ENCODE measurements at regions not wholly inside any gene's neighbourhood (a gene's known extent, or its start where the extent isn't known, plus 50 kb on each side); places are given as distances from the start of the nearest gene placed in this dataset.

DNA sequence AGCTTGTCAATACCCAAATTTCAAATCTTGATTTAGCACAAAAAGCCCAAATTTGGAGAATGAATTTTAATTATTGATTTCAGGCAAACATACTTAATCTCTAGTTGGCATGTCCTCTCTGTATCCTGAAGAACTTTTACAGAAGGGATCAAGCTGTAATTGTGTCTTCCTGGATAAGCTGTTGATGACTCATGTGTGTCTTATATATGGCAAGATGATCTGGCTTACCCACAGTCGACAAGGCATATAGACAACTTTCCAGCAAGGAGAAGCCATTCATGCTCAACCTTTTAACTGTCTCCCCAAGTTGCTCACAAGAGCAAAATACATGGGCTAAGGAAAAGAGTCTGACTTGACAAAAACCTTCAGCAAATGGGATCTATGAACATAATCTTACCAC lies 112.5 kb upstream of the SLCO6A1 start:
- Histone ChIP-seq H3K9ac (ENCODE audit: control insufficient read depth, extremely low read depth, insufficient read depth, low read length) (no peak overlapping the region), H3K36me3 (ENCODE audit: control insufficient read depth in 2 of 2, extremely low read depth in 1 of 2, insufficient read depth in 2 of 2, low read length in 2 of 2) (no peaks in the 10 kb centered on the region), H3K27me3 (ENCODE audit: control insufficient read depth, extremely low read depth, insufficient read depth, low read length) (no peaks in the 10 kb centered on the region), H4K20me1 (ENCODE audit: control insufficient read depth, extremely low read depth, insufficient read depth, low read length) (no peaks in the 10 kb centered on the region), H3K27ac (ENCODE audit: control insufficient read depth, insufficient read depth, low read length) (no peak overlapping the region), H3K4me3 (ENCODE audit: control insufficient read depth in 2 of 3, extremely low read depth in 1 of 3, insufficient read depth in 2 of 3, low read depth in 1 of 3, low read length in 3 of 3) (no peak overlapping the region), H3K4me2 (ENCODE audit: control insufficient read depth, extremely low read depth, insufficient read depth, low read depth, low read length) (no peak overlapping the region), H3K79me2 (ENCODE audit: control insufficient read depth, insufficient read depth, low read length) (no peaks in the 10 kb centered on the region), H2AFZ (ENCODE audit: control insufficient read depth, low read length) (no peak overlapping the region), H3K4me1 (ENCODE audit: control insufficient read depth, extremely low read depth, insufficient read depth, low read length) (no peaks in the 10 kb centered on the region), H3K9me3 (ENCODE audit: control insufficient read depth, low read depth, low read length) (no peaks in the 10 kb centered on the region), H3K9me1 (ENCODE audit: control insufficient read depth, extremely low read depth, insufficient read depth, low read length) (no peaks in the 10 kb centered on the region)
- DNase-seq (ENCODE audit: low read depth, low spot score): no peak
- FAIRE-seq: no peak
- dilution Hi-C loops (cut with MboI; ENCODE audit: extremely low pct_ligation_motif_present, low sequenced_read_pairs): no loop called here
- TF ChIP-seq, protein P1, sequence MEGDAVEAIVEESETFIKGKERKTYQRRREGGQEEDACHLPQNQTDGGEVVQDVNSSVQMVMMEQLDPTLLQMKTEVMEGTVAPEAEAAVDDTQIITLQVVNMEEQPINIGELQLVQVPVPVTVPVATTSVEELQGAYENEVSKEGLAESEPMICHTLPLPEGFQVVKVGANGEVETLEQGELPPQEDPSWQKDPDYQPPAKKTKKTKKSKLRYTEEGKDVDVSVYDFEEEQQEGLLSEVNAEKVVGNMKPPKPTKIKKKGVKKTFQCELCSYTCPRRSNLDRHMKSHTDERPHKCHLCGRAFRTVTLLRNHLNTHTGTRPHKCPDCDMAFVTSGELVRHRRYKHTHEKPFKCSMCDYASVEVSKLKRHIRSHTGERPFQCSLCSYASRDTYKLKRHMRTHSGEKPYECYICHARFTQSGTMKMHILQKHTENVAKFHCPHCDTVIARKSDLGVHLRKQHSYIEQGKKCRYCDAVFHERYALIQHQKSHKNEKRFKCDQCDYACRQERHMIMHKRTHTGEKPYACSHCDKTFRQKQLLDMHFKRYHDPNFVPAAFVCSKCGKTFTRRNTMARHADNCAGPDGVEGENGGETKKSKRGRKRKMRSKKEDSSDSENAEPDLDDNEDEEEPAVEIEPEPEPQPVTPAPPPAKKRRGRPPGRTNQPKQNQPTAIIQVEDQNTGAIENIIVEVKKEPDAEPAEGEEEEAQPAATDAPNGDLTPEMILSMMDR (optimal IDR thresholded peaks at IDR 0.05 in 1 of 3, IDR thresholded peaks at IDR 0.05 in 1 of 3, conservative IDR thresholded peaks at IDR 0.05 in 1 of 3; ENCODE audit: extremely low read depth in 1 of 3, insufficient read depth in 2 of 3, low read length in 3 of 3): no peak
- TF ChIP-seq EZH2 (IDR thresholded peaks at IDR 0.05; ENCODE audit: low read length): no peak

DNA sequence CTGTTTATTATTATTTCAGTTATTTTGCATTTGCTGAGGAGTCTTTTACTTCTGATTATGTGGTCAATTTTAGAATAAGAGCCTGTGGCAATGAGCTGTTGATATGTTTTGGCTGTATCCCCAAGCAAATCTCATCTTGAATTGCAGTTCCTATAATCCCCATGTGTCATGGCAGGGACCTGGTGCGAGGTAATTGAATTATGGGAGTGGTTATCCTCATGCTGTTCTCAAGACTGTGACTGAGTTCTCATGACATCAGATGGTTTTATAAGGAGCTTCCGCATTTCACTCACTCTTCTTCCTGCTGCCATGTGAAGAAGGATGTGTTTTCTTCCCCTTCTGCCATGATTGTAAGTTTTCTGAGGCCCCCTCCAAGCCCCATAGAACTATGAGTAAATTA lies 114.9 kb upstream of the SLCO6A1 start:
- no peaks in the 10 kb centered on the region for H3K27me3 ChIP-seq (ENCODE audit: control insufficient read depth, extremely low read depth, insufficient read depth, low read length)
- TF ChIP-seq EZH2 (IDR thresholded peaks at IDR 0.05; ENCODE audit: low read length): no peak
- TF ChIP-seq, protein P1 (optimal IDR thresholded peaks at IDR 0.05 in 1 of 3, IDR thresholded peaks at IDR 0.05 in 1 of 3, conservative IDR thresholded peaks at IDR 0.05 in 1 of 3; ENCODE audit: extremely low read depth in 1 of 3, insufficient read depth in 2 of 3, low read length in 3 of 3): no peak
- DNase-seq (ENCODE audit: low read depth, low spot score): no peak
- no peaks in the 10 kb centered on the region for H3K79me2 ChIP-seq (ENCODE audit: control insufficient read depth, insufficient read depth, low read length)
- H2AFZ ChIP-seq (ENCODE audit: control insufficient read depth, low read length): no peak overlapping the region
- no peaks in the 10 kb centered on the region for H3K9me3 ChIP-seq (ENCODE audit: control insufficient read depth, low read depth, low read length)
- dilution Hi-C loops (cut with MboI; ENCODE audit: extremely low pct_ligation_motif_present, low sequenced_read_pairs): no loop called here
- no peak overlapping the region for H3K27ac ChIP-seq (ENCODE audit: control insufficient read depth, insufficient read depth, low read length)
- H3K9ac ChIP-seq (ENCODE audit: control insufficient read depth, extremely low read depth, insufficient read depth, low read length): no peak overlapping the region
- H4K20me1 ChIP-seq (ENCODE audit: control insufficient read depth, extremely low read depth, insufficient read depth, low read length): no peaks in the 10 kb centered on the region
- no peaks in the 10 kb centered on the region for H3K4me1 ChIP-seq (ENCODE audit: control insufficient read depth, extremely low read depth, insufficient read depth, low read length)
- FAIRE-seq: no peak
- no peak overlapping the region for H3K4me2 ChIP-seq (ENCODE audit: control insufficient read depth, extremely low read depth, insufficient read depth, low read depth, low read length)
- no peak overlapping the region for H3K4me3 ChIP-seq (ENCODE audit: control insufficient read depth in 2 of 3, extremely low read depth in 1 of 3, insufficient read depth in 2 of 3, low read depth in 1 of 3, low read length in 3 of 3)
- H3K36me3 ChIP-seq (ENCODE audit: control insufficient read depth in 2 of 2, extremely low read depth in 1 of 2, insufficient read depth in 2 of 2, low read length in 2 of 2): no peaks in the 10 kb centered on the region
- no peaks in the 10 kb centered on the region for H3K9me1 ChIP-seq (ENCODE audit: control insufficient read depth, extremely low read depth, insufficient read depth, low read length)
